Fibroblast of mammary gland (primary cell): ENCODE measurements at regions not wholly inside any gene's neighbourhood (a gene's known extent, or its start where the extent isn't known, plus 50 kb on each side); places are given as distances from the start of the nearest gene placed in this dataset.
"Not testable (repeated sequence)": the region's sequence is repeated elsewhere in the genome, so short reads cannot be mapped to it uniquely, and the experiment has no call there.

Experiments used
- DNase-seq: peaks from one replicate; pipeline ENCODE4 v3.0.0-alpha.2; 2010; ENCODE audit warnings: low read depth
- H3K4me3 ChIP-seq: 2 replicates; pipeline ENCODE4 v1.5.1; 2011; ENCODE audit warnings: low read depth, mild to moderate bottlenecking, low read length, moderate library complexity; ENCODE audit not compliant: control insufficient read depth
- TF ChIP-seq, protein P1 (sequence below): conservative IDR thresholded peaks from 2 replicates; pipeline ENCODE4 v1.5.1; 2011; ENCODE audit warnings: low read depth, low read length, inconsistent platforms; ENCODE audit not compliant: control insufficient read depth, insufficient read depth

GRCh38 chr15:95192923-95193322, 961.6 kb downstream of the MCTP2 start:
- no peak overlapping the region for H3K4me3 ChIP-seq
- TF ChIP-seq, protein P1, sequence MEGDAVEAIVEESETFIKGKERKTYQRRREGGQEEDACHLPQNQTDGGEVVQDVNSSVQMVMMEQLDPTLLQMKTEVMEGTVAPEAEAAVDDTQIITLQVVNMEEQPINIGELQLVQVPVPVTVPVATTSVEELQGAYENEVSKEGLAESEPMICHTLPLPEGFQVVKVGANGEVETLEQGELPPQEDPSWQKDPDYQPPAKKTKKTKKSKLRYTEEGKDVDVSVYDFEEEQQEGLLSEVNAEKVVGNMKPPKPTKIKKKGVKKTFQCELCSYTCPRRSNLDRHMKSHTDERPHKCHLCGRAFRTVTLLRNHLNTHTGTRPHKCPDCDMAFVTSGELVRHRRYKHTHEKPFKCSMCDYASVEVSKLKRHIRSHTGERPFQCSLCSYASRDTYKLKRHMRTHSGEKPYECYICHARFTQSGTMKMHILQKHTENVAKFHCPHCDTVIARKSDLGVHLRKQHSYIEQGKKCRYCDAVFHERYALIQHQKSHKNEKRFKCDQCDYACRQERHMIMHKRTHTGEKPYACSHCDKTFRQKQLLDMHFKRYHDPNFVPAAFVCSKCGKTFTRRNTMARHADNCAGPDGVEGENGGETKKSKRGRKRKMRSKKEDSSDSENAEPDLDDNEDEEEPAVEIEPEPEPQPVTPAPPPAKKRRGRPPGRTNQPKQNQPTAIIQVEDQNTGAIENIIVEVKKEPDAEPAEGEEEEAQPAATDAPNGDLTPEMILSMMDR, result no peak
- peak; percentile 11 for DNase-seq

- no peak overlapping the region for H3K4me3 ChIP-seq
- no peak for DNase-seq
- TF ChIP-seq, protein P1, result no peak
These were observed 963.4 kb downstream of the MCTP2 start for GRCh38 chr15:95194746-95195145.

GRCh38 chr15:95196176-95196915, 965.0 kb downstream of the MCTP2 start:
- DNase-seq, result no peak
- no peak overlapping the region for H3K4me3 ChIP-seq
- TF ChIP-seq, protein P1, result no peak

DNA sequence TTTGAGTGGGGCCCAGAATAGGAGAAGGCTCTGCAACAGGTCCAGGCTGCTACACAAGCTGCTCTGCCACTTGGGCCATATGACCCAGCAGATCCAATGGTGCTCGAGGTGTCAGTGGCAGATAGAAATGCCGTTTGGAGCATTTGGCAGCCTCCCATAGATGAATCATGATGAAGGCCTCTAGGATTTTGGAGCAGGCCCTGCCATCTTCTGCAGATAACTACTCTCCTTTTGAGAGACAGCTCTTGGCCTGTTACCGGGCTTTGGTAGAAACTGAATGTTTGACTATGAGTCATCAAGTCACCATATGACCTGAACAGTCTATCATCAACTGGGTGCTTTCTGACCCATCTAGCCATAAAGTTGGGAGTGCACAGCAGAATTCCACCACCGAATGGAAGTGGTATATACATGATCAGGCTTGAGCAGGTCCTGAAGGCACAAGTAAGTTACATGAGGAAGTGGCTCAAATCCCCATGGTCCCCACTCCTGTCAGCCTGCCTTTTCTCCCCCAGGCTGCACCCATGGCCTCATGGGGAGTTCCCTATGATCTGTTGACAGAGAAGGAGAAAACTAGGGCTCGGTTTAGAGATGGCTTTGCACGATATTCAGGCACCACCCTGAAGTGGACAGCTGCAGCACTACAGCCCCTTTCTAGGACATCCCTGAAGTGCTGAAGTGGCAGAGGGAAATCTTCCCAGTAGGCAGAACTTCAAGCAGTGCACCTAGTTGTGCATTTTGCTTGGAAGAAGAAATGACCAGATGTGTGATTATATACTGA, 971.4 kb downstream of the MCTP2 start:
- H3K4me3 ChIP-seq, result no peak overlapping the region
- TF ChIP-seq, protein P1, result no peak
- peak; percentile 11 for DNase-seq

GRCh38 chr15:95205077-95205476, 973.7 kb downstream of the MCTP2 start:
- DNase-seq, result no peak
- no peak overlapping the region for H3K4me3 ChIP-seq
- TF ChIP-seq, protein P1, result no peak

DNA sequence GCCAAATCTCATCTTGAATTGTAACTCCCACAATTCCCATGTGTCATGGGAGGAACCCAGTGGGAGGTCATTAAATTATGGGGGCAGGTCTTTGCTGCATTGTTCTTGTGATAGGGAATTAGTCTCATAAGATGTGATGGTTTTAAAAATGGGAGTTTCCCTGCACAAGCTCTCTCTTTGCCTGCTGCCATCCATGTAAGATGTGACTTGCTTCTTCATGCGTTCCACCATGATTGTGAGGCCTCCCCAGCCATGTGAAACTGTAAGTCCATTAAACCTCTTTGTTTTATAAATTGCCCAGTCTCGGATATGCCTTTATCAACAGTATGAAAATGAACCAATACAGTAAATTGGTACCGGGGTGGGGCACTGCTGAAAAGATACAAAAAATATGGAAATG, 974.5 kb downstream of the MCTP2 start:
- H3K4me3 ChIP-seq, DNase-seq: not testable (repeated sequence)

DNA sequence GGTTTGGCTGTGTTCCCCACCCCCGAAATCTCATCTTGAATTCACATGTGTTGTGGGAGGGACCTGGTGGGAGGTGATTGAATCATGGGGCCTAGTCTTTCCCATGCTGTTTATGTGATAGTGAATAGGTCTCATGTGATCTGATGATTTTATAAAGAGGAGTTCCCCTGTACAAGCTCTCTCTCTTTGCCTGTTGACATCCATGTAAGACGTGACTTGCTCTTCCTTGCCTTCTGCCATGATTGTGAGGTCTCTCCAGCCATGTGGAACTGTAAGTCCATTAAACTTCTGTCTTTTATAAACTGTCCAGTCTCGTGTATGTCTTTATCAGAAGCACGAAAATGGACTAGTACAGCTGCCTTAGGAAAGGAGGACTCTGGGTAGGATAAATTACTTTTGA, 976.7 kb downstream of the MCTP2 start:
- no peak overlapping the region for H3K4me3 ChIP-seq
- no peak for DNase-seq

More for the DNA sequence above, 976.7 kb downstream of the MCTP2 start:
- TF ChIP-seq, protein P1, result no peak
